H1 (cell line): ENCODE measurements at regions not wholly inside any gene's neighbourhood (a gene's known extent, or its start where the extent isn't known, plus 50 kb on each side); places are given as distances from the start of the nearest gene placed in this dataset.

ENCODE experiments used
- EP300 ChIP-seq, 2 experiments: IDR thresholded peaks; 1 replicate in 1 of 2; 2 replicates in 1 of 2; pipeline ENCODE4 v1.6.1; 2011 to 2012; ENCODE audit warnings: low read depth in 2 of 2, low read length in 2 of 2, mild to moderate bottlenecking in 2 of 2, borderline replicate concordance in 1 of 2, inconsistent platforms in 1 of 2, moderate library complexity in 1 of 2
- RAD21 ChIP-seq, 2 experiments: IDR thresholded peaks in 1 of 2; conservative IDR thresholded peaks in 1 of 2; 2 replicates each; pipeline ENCODE4 v1.6.1; 2011; ENCODE audit warnings: low read depth in 2 of 2, low read length in 2 of 2, improper control_type of control experiment in 1 of 2, inconsistent platforms in 1 of 2, mild to moderate bottlenecking in 1 of 2, moderate library complexity in 1 of 2
- TAF1 ChIP-seq: IDR thresholded peaks from 2 replicates; pipeline ENCODE4 v1.6.1; 2011; ENCODE audit warnings: mild to moderate bottlenecking, low read depth, low read length

DNA sequence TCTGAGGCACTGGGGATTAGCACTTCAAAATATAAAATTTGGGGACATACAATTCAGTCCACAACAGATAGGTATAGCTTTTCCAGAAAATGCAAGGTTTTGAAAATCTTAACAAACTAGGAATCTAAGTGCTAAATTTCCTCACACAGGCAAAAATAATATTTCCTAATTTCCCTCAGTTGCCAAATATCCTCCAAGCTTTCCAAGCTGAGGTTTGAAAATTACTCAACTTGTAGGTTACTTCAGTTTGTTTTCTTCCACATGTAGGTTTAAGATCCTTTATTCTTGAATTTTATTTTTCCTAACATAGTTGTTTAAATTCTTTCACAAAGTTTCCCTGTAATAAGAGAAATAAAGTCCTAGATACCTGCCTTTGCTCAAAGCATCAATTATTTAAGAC is 192.9 kb upstream of the NRXN1 start:
- no peak for TF ChIP-seq TAF1
- TF ChIP-seq EP300 (IDR thresholded peaks at IDR 0.05; ENCODE audit: borderline replicate concordance in 1 of 2, low read depth in 2 of 2, low read length in 2 of 2), result no peak
- no peak for TF ChIP-seq RAD21 (IDR thresholded peaks at IDR 0.05 in 1 of 2, conservative IDR thresholded peaks at IDR 0.05 in 1 of 2; ENCODE audit: low read depth in 2 of 2, low read length in 2 of 2)
